IMR-90 (cell line): ENCODE measurements at regions not wholly inside any gene's neighbourhood (a gene's known extent, or its start where the extent isn't known, plus 50 kb on each side); places are given as distances from the start of the nearest gene placed in this dataset.

Source experiments
- ATAC-seq: fragments of 200-7000 bp; cut with Tn5 transposase; 2 replicates; pipeline ENCODE4 v1.9.1; 2020; ENCODE audit warnings: low read depth, mild to moderate bottlenecking, moderate library complexity
- BruUV-seq: library from RNA; stranded (reverse); fragments of 400-500 nt; replicated peaks from 2 replicates; lab custom pipeline; 2021; lab: Mats Ljungman, UMichigan
- CTCF ChIA-PET: fragments of 300-600 bp; formaldehyde crosslinking; extraction: SDS; loops from one replicate; lab custom pipeline; 2021; ENCODE audit warnings: antibody characterized with exemption; lab: Yijun Ruan, JAX
- POLR2A ChIA-PET: fragments of 300-600 bp; sonication (Branson Sonifier 250); formaldehyde crosslinking; loops from one replicate; lab custom pipeline; 2022; ENCODE audit warnings: antibody characterized with exemption; ENCODE audit not compliant: unreplicated experiment; lab: Charles Lee
- DNase-seq: peaks from one replicate; pipeline ENCODE4 v3.0.0; 2013
- H2AFZ ChIP-seq: replicated peaks from 2 replicates; pipeline ENCODE3; 2013; ENCODE audit warnings: low read length, mild to moderate bottlenecking; ENCODE audit not compliant: poor library complexity
- H2AK5ac ChIP-seq: 2 replicates; pipeline ENCODE4 v1.6.1; 2013; ENCODE audit warnings: low read depth, low read length, inconsistent platforms
- H2AK9ac ChIP-seq: replicated peaks from 2 replicates; pipeline ENCODE3; 2013; ENCODE audit warnings: mild to moderate bottlenecking, low read depth, low read length, moderate library complexity; ENCODE audit not compliant: poor library complexity
- H2BK120ac ChIP-seq: 2 replicates; pipeline ENCODE4 v1.6.1; 2013; ENCODE audit warnings: low read depth, low read length, inconsistent platforms
- H2BK15ac ChIP-seq: 3 replicates; pipeline ENCODE4 v1.6.1; 2013; ENCODE audit warnings: low read depth, low read length, inconsistent platforms
- H2BK20ac ChIP-seq: 2 replicates; pipeline ENCODE4 v1.6.1; 2013; ENCODE audit warnings: low read depth, mild to moderate bottlenecking, inconsistent platforms, low read length, moderate library complexity
- H2BK5ac ChIP-seq: 2 replicates; pipeline ENCODE4 v1.6.1; 2013; ENCODE audit warnings: mild to moderate bottlenecking, low read depth, low read length, inconsistent platforms; ENCODE audit not compliant: poor library complexity, severe bottlenecking
- H3K14ac ChIP-seq: replicated peaks from 2 replicates; pipeline ENCODE4 v1.6.1; 2013; ENCODE audit warnings: low read depth, low read length, inconsistent platforms
- H3K18ac ChIP-seq: 2 replicates; pipeline ENCODE4 v1.6.1; 2013; ENCODE audit warnings: low read depth, low read length, control low read depth
- H3K23ac ChIP-seq: 2 replicates; pipeline ENCODE4 v1.6.1; 2013; ENCODE audit warnings: low read depth, low read length, inconsistent platforms
- H3K27ac ChIP-seq: 2 replicates; pipeline ENCODE4 v1.5.1; 2013; ENCODE audit warnings: mild to moderate bottlenecking, control low read depth, low read length; ENCODE audit not compliant: insufficient read depth
- H3K27me3 ChIP-seq: 2 replicates; pipeline ENCODE4 v1.6.1; 2013; ENCODE audit warnings: low read length; ENCODE audit not compliant: control insufficient read depth, insufficient read depth
- H3K36me3 ChIP-seq: 2 replicates; pipeline ENCODE4 v1.6.1; 2013; ENCODE audit warnings: low read length, mixed read lengths; ENCODE audit not compliant: control insufficient read depth, insufficient read depth
- H3K4ac ChIP-seq: 2 replicates; pipeline ENCODE4 v1.6.1; 2013; ENCODE audit warnings: low read depth, low read length, inconsistent platforms
- H3K4me1 ChIP-seq: 2 replicates; pipeline ENCODE4 v1.6.1; 2013; ENCODE audit warnings: low read length, mixed read lengths; ENCODE audit not compliant: control insufficient read depth, insufficient read depth
- H3K4me2 ChIP-seq: 2 replicates; pipeline ENCODE4 v1.6.1; 2013; ENCODE audit warnings: low read depth, mild to moderate bottlenecking, control low read depth, low read length, moderate library complexity
- H3K4me3 ChIP-seq: 2 replicates; pipeline ENCODE4 v1.5.1; 2013; ENCODE audit warnings: low read depth, mild to moderate bottlenecking, control low read depth, low read length, moderate library complexity; ENCODE audit not compliant: insufficient read depth
- H3K56ac ChIP-seq: 2 replicates; pipeline ENCODE4 v1.6.1; 2013; ENCODE audit warnings: low read length, inconsistent platforms; ENCODE audit not compliant: insufficient read depth; ENCODE audit errors: extremely low read depth
- H3K79me1 ChIP-seq, 2 experiments: 2 replicates each; pipeline ENCODE4 v1.6.1; 2013; ENCODE audit warnings: low read length in 2 of 2, inconsistent platforms in 1 of 2, low read depth in 1 of 2
- H3K9ac ChIP-seq: 2 replicates; pipeline ENCODE4 v1.6.1; 2013; ENCODE audit warnings: low read depth, low read length, control low read depth
- H3K9me1 ChIP-seq: 2 replicates; pipeline ENCODE4 v1.6.1; 2013; ENCODE audit warnings: low read length, inconsistent platforms; ENCODE audit not compliant: insufficient read depth
- H3K9me3 ChIP-seq: 2 replicates; pipeline ENCODE4 v1.6.1; 2013; ENCODE audit warnings: low read length; ENCODE audit not compliant: control insufficient read depth, insufficient read depth
- H4K20me1 ChIP-seq: 2 replicates; pipeline ENCODE4 v1.6.1; 2013; ENCODE audit warnings: low read length, inconsistent platforms; ENCODE audit not compliant: insufficient read depth
- H4K5ac ChIP-seq: 2 replicates; pipeline ENCODE4 v1.6.1; 2013; ENCODE audit warnings: mild to moderate bottlenecking, low read depth, low read length, control low read depth
- H4K8ac ChIP-seq, 2 experiments: 2 replicates each; pipeline ENCODE4 v1.6.1; 2013; ENCODE audit warnings: low read depth in 2 of 2, low read length in 2 of 2, control low read depth in 1 of 2, inconsistent platforms in 1 of 2
- H4K91ac ChIP-seq: 2 replicates; pipeline ENCODE4 v1.6.1; 2013; ENCODE audit warnings: low read depth, low read length, inconsistent platforms; ENCODE audit not compliant: insufficient read depth
- BHLHE40 ChIP-seq: fragments of 150-350 bp; IDR thresholded peaks from 2 replicates; pipeline ENCODE4 v1.6.1; 2016; ENCODE audit warnings: mild to moderate bottlenecking, low read depth, low read length
- CHD1 ChIP-seq: IDR thresholded peaks from 2 replicates; pipeline ENCODE4 v1.6.1; 2012; ENCODE audit warnings: low read depth, low read length, improper control_type of control experiment
- CTCF ChIP-seq: conservative IDR thresholded peaks from 2 replicates; pipeline ENCODE4 v1.5.1; 2012; ENCODE audit warnings: mild to moderate bottlenecking, low read depth, low read length, improper control_type of control experiment
- MAFK ChIP-seq: IDR thresholded peaks from 2 replicates; pipeline ENCODE4 v1.6.1; 2012; ENCODE audit warnings: low read depth, low read length, improper control_type of control experiment
- MXI1 ChIP-seq: IDR thresholded peaks from 2 replicates; pipeline ENCODE4 v1.6.1; 2012; ENCODE audit warnings: low read depth, mild to moderate bottlenecking, low read length, moderate library complexity, borderline replicate concordance
- RAD21 ChIP-seq: IDR thresholded peaks from 2 replicates; pipeline ENCODE4 v1.6.1; 2012; ENCODE audit warnings: low read length, improper control_type of control experiment
- SMC3 ChIP-seq: fragments of 150-350 bp; IDR thresholded peaks from 2 replicates; pipeline ENCODE4 v1.6.1; 2016; ENCODE audit warnings: low read depth, mild to moderate bottlenecking, antibody characterized with exemption, low read length, moderate library complexity
- WGBS, 2 experiments: methylation state at CpG; one replicate each; pipeline versions ENCODE4 v1.1.5 to v1.1.7; 2013; ENCODE audit warnings: missing lambda C conversion rate in 2 of 2; ENCODE audit not compliant: insufficient read length in 1 of 2; ENCODE audit errors: extremely low coverage in 2 of 2; 5-methylcytosine and 5-hydroxymethylcytosine counted together
- dilution Hi-C: fragments of 300-500 bp; cut with HindIII; formaldehyde crosslinking; loops from one replicate; pipeline ENCODE4 v1.14.3; 2018; ENCODE audit warnings: low sequenced_read_pairs; ENCODE audit not compliant: unreplicated experiment
- in situ Hi-C: fragments of 300-500 bp; cut with MboI; formaldehyde crosslinking; loops from 3 replicates; pipeline ENCODE4 v1.14.3; 2019; ENCODE audit warnings: low sequenced_read_pairs, inconsistent platforms, mixed read lengths
- intact Hi-C: fragments of 100-400 bp; cut with micrococcal nuclease; formaldehyde crosslinking; loops from 2 replicates; pipeline ENCODE4 v1.10.0; 2022

DNA sequence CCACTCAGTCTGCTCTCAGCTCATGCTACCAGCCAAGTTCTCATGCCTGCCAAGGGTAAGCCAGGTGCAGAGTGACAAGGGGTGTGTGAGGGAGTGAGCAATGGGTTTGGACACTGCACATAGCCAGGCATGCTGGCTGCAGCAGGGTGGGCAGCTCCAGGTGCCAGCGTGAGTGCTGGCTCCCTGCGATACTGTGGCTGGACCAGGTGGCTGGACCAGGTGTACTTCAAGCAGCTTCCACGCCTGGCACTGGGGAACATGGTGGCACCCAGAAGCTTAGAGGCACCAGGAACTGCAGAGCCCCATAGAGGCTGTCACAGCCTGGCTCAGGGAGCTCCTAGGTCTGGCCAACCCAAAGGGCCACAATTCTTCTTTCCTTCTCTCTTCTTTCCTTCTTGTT lies 234.9 kb upstream of the GIMD1 start:
- Histone ChIP-seq H3K23ac (no peak overlapping the region), H4K20me1 (no peaks in the 10 kb centered on the region), H3K9me3 (no peaks in the 10 kb centered on the region), H3K9me1 (no peaks in the 10 kb centered on the region), H2BK120ac (no peak overlapping the region), H3K9ac (no peak overlapping the region), H3K4me2 (no peak overlapping the region), H3K79me1 (no peaks in the 10 kb centered on the region), H3K18ac (no peak overlapping the region), H2BK20ac (no peak overlapping the region), H3K36me3 (no peaks in the 10 kb centered on the region), H2BK15ac (no peak overlapping the region), H3K27me3 (no peaks in the 10 kb centered on the region), H3K4me1 (no peaks in the 10 kb centered on the region), H4K8ac (no peak overlapping the region), H2BK5ac (no peak overlapping the region), H3K4ac (no peak overlapping the region), H4K5ac (no peak overlapping the region), H2AK9ac (no peak overlapping the region), H2AFZ (no peak overlapping the region), H4K91ac (no peak overlapping the region), H3K4me3 (no peak overlapping the region), H2AK5ac (no peak overlapping the region), H3K56ac (no peak overlapping the region), H3K14ac (no peak overlapping the region), H3K27ac (no peak overlapping the region)
- DNase-seq, result no peak
- ChIA-PET CTCF (no interaction called here), POLR2A (no interaction called here)
- no peak for ATAC-seq
- WGBS, 2 experiments, result no CpG with 5 or more reads among the region's 3 CpGs
- no TSS peak for BruUV-seq
- in situ Hi-C loops, result no loop called here
- intact Hi-C loops, result loop anchor here (5.0 kb wide), 1 partner anchor 56 kb away; no protein-coding TSS in a partner anchor
- dilution Hi-C loops, result no loop called here
- TF ChIP-seq SMC3 (no peak), BHLHE40 (no peak), MAFK (no peak), RAD21 (no peak), MXI1 (no peak), CHD1 (no peak), CTCF (no peak)
